ENCODE measurements at regions not wholly inside any gene's neighbourhood (a gene's known extent, or its start where the extent isn't known, plus 50 kb on each side); places are given as distances from the start of the nearest gene placed in this dataset.
"Not testable (repeated sequence)": the region's sequence is repeated elsewhere in the genome, so short reads cannot be mapped to it uniquely, and the experiment has no call there.

- no peak for DNase-seq
Measured at GRCh38 chr9:88875400-88876120, 115.7 kb upstream of the S1PR3 start.

GRCh38 chr9:88880199-88880598, 111.1 kb upstream of the S1PR3 start:
- DNase-seq, result no peak

- not testable (repeated sequence) for DNase-seq
Measured at GRCh38 chr9:88884291-88884690, 107.0 kb upstream of the S1PR3 start.

GRCh38 chr9:88886762-88887161, 104.5 kb upstream of the S1PR3 start:
- not testable (repeated sequence) for DNase-seq

- DNase-seq, result peak; percentile 16
Measured at GRCh38 chr9:88889386-88889785, 101.9 kb upstream of the S1PR3 start.

- DNase-seq, result peak; percentile 21
Measured at GRCh38 chr9:88890546-88890945, 100.7 kb upstream of the S1PR3 start.

- DNase-seq, result no peak
Measured at GRCh38 chr9:88891040-88891439, 100.2 kb upstream of the S1PR3 start.

- peak; percentile 5 for DNase-seq
Measured at GRCh38 chr9:88892724-88893123, 98.5 kb upstream of the S1PR3 start.

- no peak for DNase-seq
Measured at GRCh38 chr9:88897081-88897480, 94.2 kb upstream of the S1PR3 start.

GRCh38 chr9:88898039-88898720, 93.1 kb upstream of the S1PR3 start:
- DNase-seq, result no peak

- DNase-seq, result no peak
Measured at GRCh38 chr9:88905506-88905905, 85.8 kb upstream of the S1PR3 start.

- no peak for DNase-seq
Measured at GRCh38 chr9:88915916-88916315, 75.4 kb upstream of the S1PR3 start.

- DNase-seq, result no peak
Measured at GRCh38 chr9:88916894-88917293, 74.4 kb upstream of the S1PR3 start.

- no peak for DNase-seq
Measured at GRCh38 chr9:88917375-88917774, 73.9 kb upstream of the S1PR3 start.

GRCh38 chr9:88918537-88918936, 72.7 kb upstream of the S1PR3 start:
- DNase-seq, result not testable (repeated sequence)

GRCh38 chr9:88920645-88921044, 70.6 kb upstream of the S1PR3 start:
- DNase-seq, result no peak

- DNase-seq, result no peak
Measured at GRCh38 chr9:88922091-88922490, 69.2 kb upstream of the S1PR3 start.

GRCh38 chr9:88923092-88923491, 68.2 kb upstream of the S1PR3 start:
- DNase-seq, result no peak

GRCh38 chr9:88923653-88924288, 67.5 kb upstream of the S1PR3 start:
- DNase-seq, result no peak

GRCh38 chr9:88925481-88925880, 65.8 kb upstream of the S1PR3 start:
- DNase-seq, result peak; percentile 58

GRCh38 chr9:88926781-88927505, 64.3 kb upstream of the S1PR3 start:
- DNase-seq, result no peak

GRCh38 chr9:88927510-88927909, 63.8 kb upstream of the S1PR3 start:
- no peak for DNase-seq

- no peak for DNase-seq
Measured at GRCh38 chr9:88930716-88931115, 60.6 kb upstream of the S1PR3 start.

Measured in fibroblast of upper back skin (primary cell).